NCI-H2107 treated with DMSO at 0.1 percent for 48 hours (cell line): ENCODE measurements at regions not wholly inside any gene's neighbourhood (a gene's known extent, or its start where the extent isn't known, plus 50 kb on each side); places are given as distances from the start of the nearest gene placed in this dataset.
"Not testable (repeated sequence)": the region's sequence is repeated elsewhere in the genome, so short reads cannot be mapped to it uniquely, and the experiment has no call there.

Experiments
- DNase-seq: peaks from one replicate; lab custom pipeline; 2025; ENCODE audit not compliant: unreplicated experiment; lab: John Stamatoyannopoulos, UW

DNA sequence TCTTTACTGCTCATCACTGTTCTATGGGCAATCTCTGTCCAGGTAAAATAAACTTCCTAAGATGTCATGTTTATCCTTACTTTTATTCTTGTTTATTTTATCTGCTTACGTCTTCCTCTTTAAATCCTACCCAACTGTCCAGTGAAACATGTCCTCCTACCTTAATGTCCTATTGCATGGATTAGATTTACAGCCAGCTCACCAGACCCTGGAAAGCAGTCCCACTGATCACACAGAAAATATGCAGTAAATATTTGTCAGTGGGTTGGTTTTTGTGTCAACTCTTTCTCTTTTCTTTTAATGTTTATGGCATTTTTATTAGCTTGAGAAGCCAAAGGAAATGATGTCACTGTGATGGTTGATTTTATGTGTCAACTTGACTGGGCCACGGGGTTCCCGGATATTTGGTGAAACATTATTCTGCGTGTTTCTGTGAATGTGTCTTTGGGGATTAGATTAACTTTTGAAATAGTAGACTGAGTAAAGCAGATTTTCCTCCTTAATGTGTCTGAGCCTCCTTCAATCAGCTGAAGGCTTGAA lies 258.3 kb downstream of the SRGAP2C start:
- no peak for DNase-seq

DNA sequence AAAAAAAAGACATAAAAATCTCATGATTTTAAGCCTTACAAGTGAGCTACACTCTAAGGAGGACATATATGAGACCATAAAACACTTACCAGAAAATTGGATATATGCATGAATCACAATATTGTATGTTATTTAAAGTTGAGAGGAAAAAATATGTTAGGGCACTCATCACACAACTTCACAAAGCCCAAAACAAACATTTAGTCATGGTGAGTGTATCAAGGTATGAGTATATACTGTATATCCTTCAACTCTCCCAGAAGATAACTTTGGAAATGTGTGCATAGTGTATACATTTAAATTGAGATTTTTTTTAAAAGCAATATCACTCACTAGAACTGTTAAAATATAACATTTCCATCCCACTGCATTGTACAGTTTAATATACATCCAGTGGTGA lies 259.3 kb downstream of the SRGAP2C start:
- DNase-seq, result no peak

DNA sequence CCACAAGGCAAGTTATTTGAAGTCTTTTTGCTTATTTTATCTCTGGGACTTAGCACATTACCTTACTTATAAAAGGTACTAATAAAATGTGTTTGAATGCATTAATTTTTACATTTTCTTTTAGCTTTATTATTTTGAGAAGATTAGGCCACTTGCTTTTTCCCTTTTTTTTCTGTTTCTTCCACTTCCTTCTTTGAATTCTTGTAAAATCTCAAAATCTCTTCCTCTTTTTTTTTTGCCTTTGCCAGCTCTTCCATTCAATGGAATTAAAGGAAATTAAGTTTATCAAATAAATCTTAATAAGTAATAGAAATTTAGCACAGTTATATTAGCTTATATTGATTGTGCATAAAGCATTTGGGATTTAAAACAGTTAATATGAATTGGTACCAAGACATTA lies 260.9 kb downstream of the SRGAP2C start:
- DNase-seq, result no peak

GRCh38 chr1:121447280-121447923 lies 262.6 kb downstream of the SRGAP2C start:
- DNase-seq, result not testable (repeated sequence)

DNA sequence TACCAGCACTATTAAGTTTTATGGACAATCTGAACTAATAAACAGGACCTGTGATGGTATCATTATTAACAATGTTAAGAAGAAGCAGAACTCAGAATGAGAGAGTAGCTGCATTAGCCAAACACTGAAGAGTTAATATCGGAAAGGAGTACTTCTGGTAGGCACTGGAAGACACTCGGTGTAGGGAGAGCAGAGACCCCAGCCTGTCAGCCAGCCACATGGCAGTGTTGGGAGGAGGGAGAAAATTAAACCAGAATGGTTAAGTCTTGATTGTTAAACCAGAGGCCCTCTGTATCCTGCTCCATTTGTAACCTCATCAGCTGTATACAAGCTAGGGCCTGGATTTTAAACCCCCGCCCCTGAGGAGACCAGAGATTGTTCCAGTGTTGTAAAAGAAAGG lies 263.3 kb downstream of the SRGAP2C start:
- not testable (repeated sequence) for DNase-seq

DNA sequence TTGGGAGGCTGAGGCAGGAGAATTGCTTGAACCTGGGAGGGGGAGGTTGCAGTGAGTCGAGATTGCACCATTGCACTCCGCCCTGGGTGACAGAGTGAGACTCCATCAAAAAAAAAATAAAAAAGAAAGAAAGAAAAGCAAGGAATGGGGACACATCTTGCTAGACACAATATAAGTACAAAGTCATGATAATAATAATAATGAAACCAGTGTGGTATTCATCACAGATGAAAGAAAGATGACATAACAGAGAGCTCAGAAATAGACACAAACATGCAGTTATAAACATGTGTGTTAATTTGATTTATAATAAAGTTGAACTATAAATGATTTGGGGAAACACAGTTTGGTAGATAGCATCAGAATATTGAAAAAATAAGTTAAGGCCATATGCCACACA lies 264.1 kb downstream of the SRGAP2C start:
- DNase-seq, result no peak

DNA sequence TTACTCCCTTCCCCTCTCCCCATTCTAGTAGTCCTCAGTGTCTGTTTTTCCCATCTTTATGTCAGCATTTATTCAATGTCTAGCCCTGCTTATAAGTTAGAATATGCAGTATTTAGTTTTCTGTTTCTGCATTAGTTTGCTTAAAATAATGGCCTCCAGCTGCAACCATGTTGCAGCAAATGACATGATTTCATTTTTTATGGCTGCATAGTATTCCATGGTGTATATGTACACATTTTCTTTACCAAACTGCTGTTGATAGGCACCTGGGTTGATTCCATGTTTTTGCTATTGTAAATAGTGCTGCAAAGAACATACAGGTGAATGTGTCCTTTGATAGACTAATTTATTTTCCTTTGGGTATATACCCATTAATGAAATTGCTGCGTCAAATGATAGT lies 267.7 kb downstream of the SRGAP2C start:
- no peak for DNase-seq

GRCh38 chr1:121458291-121459048 lies 273.7 kb downstream of the SRGAP2C start:
- no peak for DNase-seq

GRCh38 chr1:121459235-121459634 lies 274.5 kb downstream of the SRGAP2C start:
- DNase-seq, result no peak

- not testable (repeated sequence) for DNase-seq
Observed at GRCh38 chr1:121469395-121469794, 284.6 kb downstream of the SRGAP2C start.

- DNase-seq, result not testable (repeated sequence)
Observed at GRCh38 chr1:121470401-121470800, 285.6 kb downstream of the SRGAP2C start.

GRCh38 chr1:121471523-121471922 lies 286.7 kb downstream of the SRGAP2C start:
- DNase-seq, result no peak

DNA sequence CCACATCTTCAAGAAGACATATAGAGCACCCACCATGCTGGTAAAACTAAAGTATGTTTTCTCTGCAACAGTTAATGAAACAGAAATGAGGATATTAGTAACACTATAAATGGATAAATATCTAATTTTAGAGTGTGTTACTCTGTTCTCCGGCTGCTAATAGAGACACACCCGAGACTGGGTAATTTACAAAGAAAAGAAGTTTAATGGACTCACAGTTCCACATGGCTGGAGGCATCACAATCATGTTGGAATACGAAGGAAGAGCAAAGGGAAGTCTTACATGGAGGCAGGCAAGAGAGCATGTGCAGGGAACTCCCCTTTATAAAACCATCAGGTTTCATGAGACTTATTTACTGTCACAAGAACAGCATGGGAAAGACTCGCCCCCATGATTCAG lies 287.2 kb downstream of the SRGAP2C start:
- DNase-seq, result no peak

GRCh38 chr1:121483234-121483633 lies 298.5 kb downstream of the SRGAP2C start:
- no peak for DNase-seq

DNA sequence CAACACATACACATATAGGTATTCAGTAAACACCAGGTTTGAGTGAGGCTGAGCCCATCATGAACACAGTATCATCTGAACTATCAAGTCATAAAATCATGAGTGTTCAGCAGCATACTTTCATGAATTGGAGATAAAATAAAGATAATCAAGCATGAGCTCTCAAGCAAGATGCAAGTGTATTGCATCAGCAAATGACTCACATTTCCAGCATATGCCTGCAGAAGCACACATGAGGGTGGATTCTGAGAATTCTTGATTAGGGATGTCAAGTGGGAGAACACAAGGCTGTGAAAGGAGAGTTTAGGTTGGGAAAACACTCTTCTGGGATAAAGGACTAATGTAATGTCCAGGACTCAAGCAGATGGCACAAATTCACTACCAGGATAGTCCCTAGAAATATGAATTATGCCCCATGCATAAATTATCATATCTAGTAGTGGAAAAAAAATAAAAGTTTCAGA lies 299.2 kb downstream of the SRGAP2C start:
- no peak for DNase-seq

DNA sequence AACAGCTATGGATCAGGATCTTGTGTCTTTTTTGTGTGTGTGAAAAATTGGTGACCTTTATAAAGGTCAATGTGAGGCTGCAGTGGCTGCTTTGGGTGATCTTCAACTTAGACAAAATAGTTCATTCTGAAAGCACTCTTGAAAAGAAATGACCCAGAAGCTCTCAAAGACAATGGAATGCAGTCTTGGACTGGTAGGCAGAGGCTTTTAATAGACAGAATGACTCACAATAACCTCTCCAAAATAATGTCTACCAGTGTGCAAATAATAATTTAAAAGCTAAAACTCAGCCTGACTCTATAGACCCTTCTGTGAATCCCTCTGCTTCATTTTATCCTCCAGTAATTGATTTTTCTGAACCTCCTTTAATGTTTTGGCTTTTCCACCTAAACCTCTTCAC lies 310.0 kb downstream of the SRGAP2C start:
- DNase-seq, result not testable (repeated sequence)

GRCh38 chr1:121511455-121511854 lies 326.7 kb downstream of the SRGAP2C start:
- DNase-seq, result not testable (repeated sequence)

DNA sequence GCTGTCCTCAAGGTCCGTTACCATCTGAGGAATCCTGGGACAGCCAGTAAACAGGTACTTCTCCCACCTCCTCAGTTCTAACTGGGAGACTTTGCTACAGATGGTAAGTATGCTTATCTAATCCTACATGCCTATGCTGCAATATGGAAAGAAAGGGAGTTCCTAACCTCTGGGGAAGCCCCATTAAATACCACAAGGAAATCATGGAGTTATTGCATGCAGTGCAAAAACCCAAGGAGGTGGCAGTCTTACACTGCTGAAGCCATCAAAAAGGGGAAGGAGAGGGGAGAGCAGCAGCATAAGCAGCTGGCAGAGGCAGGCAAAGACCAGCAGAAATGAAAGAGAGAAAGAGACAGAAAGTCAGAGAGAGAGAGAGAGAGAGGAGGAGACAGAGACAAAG lies 327.1 kb downstream of the SRGAP2C start:
- not testable (repeated sequence) for DNase-seq

- no peak for DNase-seq
Observed at GRCh38 chr1:121515235-121515634, 330.5 kb downstream of the SRGAP2C start.

DNA sequence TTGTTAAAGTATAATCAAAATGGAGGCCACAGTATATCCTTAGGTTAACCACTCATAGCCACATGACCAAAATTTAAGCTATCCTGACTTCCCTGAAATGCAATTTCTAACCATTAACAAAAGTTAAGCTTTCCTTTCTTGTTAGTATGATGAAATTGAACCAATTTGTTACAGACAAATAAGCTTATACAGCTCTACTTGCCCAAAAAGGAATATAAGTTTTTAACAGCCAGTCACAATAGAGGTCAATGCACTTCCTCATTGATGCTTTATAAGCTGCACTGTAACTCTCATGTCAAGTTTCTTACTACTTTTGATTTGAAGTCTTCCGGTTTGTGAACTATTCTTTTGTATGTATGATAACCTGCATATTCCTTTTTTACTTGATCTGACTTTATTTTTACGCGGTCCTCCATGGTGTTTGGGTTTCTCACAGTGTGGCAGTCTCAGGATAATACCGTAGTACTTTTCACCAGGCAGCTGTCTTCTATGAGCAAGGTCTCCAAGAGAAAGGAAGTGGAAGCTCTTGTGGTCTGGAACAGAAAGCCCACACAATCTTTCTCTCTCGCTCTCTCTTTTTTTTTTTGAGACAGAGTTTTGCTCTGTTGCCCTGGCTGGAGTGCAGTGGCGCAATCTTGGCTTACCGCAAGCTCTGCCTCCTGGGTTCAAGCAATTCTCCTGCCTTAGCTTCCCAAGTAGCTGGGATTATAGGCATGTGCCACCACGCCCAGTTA lies 331.6 kb downstream of the SRGAP2C start:
- DNase-seq, result no peak

GRCh38 chr1:121517586-121518230 lies 332.9 kb downstream of the SRGAP2C start:
- DNase-seq, result no peak
